NCI-H2196 (cell line): ENCODE measurements at regions not wholly inside any gene's neighbourhood (a gene's known extent, or its start where the extent isn't known, plus 50 kb on each side); places are given as distances from the start of the nearest gene placed in this dataset.

Source experiments
- DNase-seq: peaks from one replicate; lab custom pipeline; 2025; ENCODE audit not compliant: unreplicated experiment; lab: John Stamatoyannopoulos, UW

DNA sequence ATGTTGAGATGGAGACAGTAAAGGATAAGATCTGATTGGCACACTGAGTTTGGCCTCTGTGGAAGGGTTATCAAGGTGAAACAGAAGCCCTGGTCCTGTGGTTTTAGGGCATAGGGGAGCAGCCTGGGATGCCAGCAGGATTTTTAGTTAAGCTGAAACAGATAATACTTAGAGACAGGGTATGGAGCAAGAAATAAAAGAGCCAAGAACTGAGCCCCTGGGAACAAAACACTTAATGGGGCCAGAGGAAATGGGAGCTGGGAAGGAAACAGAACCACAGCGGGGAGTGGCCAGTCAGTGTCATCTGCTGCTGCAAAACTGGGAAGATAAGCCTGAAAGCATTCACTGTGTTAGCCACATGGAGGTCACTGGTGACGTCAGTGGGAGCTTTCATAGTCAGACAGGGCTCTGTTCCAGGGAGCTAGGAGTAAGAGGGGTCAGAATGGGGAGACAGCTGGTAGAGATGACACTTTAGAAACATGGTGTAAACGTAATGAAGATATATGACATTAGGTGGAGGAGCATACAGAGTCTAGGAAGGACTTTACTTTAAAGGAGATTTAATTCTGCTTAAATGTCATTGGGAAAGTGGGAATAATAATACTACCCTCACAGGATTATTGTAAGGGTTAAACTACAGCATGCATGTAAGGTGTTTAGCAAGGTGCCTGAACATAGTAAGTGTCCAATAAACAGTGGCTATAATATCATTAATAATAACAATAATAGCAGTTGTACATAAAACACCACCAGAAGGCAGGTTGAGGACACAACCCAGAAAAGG, 172.7 kb upstream of the CTNNB1 start:
- DNase-seq = no peak

DNA sequence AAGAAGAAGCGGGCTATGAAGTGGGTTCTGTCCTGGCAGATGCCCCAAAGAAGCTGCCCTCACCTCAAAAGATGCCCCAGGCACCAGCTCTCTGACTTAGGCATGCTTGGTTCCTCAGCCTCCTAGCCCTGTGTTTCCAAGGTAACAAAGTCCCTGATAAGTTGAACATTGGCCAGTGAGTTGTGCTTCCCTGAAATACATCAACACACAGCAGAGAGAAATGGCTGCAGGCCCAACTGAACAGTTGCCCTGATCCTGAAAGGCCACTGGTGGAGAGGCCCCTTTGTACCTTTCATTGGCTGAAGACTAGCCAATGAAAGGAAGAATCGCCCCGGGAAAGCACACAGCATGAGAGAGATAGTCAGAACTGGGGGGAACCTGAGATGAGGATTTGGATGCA, 169.9 kb upstream of the CTNNB1 start:
- peak; percentile 0 for DNase-seq

DNA sequence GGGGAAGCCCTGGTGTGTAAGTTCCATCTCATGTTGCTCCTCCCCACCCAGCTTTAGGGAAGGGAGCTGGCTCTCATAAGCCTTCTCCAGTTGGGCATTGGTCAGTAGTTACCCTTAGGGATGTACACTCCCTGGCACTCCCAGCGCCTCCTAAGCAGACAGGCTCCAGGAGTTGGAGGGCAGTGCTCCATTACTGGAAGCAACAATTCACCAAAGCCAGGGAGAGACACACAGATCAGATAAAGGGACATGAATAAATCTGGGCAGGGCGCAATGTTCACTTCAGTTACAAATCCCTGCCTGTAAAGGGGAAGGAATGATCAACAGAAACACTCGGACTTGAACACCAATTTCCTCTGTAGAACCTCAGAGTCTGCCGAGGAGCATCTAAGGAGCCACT, 169.1 kb upstream of the CTNNB1 start:
- DNase-seq = no peak

DNA sequence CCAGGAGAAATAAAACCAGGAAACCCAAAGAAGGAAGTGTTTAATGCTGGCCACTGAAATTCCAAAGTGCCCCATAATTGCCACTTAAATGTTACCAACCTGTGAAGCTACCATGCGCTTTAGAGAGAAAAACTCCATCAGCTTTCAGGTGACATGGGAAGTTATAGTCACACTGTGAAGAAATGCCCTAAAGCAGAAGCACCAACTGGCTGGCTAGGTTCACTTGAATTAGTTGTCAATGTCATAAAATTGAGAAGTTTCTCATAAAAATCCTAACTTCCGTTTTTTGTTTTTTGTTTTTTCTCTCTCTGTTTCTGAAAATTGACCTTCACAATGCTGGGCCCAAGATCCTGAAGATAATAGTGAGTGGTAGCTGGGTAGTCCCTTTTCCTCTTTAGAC, 167.9 kb upstream of the CTNNB1 start:
- no peak for DNase-seq

GRCh38 chr3:41033956-41034519, 165.3 kb upstream of the CTNNB1 start:
- no peak for DNase-seq

GRCh38 chr3:41035456-41036022, 163.8 kb upstream of the CTNNB1 start:
- DNase-seq = no peak

- DNase-seq = no peak
Measured at GRCh38 chr3:41037651-41038334, 161.5 kb upstream of the CTNNB1 start.

DNA sequence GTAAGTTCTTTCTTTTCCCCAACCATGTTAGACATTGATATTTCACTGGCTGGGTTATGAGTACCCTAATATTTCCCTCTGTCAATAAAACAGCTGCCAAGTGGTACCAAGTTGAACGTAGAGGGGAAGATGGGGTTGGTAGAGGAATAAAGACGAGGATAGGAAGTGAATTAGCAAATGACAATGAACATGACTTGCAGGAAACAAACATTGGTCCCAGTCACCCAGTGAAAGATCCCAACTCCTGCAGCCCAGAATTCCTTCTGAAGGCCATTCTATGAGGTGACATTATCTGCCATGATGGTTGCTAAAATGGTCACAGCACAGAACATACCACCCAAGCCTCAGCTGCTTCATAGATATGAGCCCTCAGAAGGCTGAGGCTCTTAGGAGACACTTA, 159.0 kb upstream of the CTNNB1 start:
- no peak for DNase-seq

- no peak for DNase-seq
Measured at GRCh38 chr3:41041462-41041861, 157.8 kb upstream of the CTNNB1 start.

DNA sequence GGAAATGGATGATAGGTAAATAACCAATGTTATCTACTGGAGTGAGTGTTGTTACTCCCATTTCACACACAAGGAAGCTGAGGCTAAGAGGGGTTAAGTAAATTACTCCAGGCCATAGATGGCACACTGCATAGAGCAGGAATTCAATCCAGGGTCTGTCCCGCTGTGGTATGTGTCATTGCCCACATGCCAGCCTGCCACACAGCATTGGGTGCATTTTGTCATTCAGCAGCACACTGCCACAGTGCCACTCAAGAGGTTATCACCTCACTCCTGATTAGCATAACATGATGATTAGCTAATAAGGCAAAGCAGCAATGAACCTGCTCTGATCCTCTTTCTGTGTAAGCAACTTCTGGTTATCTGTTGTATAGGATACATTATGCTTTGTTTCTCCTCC, 157.4 kb upstream of the CTNNB1 start:
- DNase-seq = no peak

- DNase-seq = no peak
Measured at GRCh38 chr3:41044523-41044922, 154.8 kb upstream of the CTNNB1 start.

- no peak for DNase-seq
Measured at GRCh38 chr3:41045491-41045890, 153.8 kb upstream of the CTNNB1 start.

GRCh38 chr3:41050144-41050543, 149.2 kb upstream of the CTNNB1 start:
- DNase-seq = no peak

- DNase-seq = no peak
Measured at GRCh38 chr3:41053220-41053619, 146.1 kb upstream of the CTNNB1 start.

- DNase-seq = no peak
Measured at GRCh38 chr3:41060106-41060505, 139.2 kb upstream of the CTNNB1 start.

DNA sequence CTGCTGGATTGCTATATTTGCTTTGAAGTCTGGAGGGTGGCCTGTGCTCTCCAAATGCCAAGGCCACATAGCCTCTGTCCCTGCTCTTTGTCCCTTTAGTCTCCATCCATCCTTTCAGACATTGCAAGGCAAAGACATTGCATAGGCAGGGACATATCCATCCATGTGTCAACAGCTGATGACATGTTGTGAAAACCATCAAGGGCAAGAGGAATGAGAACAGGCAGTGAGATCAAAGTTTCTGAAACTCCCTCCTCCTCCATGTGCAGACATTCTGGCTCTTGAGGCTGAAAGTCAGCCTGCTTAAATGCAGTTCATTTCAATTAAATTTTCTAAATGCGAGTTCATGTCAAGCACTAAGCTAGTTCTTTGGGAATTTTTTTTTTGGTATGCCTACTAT, 135.2 kb upstream of the CTNNB1 start:
- DNase-seq = no peak

- no peak for DNase-seq
Measured at GRCh38 chr3:41064526-41064925, 134.8 kb upstream of the CTNNB1 start.

GRCh38 chr3:41065340-41065739, 134.0 kb upstream of the CTNNB1 start:
- DNase-seq = no peak

- DNase-seq = no peak
Measured at GRCh38 chr3:41073190-41073589, 126.1 kb upstream of the CTNNB1 start.

- no peak for DNase-seq
Measured at GRCh38 chr3:41075975-41076374, 123.3 kb upstream of the CTNNB1 start.

DNA sequence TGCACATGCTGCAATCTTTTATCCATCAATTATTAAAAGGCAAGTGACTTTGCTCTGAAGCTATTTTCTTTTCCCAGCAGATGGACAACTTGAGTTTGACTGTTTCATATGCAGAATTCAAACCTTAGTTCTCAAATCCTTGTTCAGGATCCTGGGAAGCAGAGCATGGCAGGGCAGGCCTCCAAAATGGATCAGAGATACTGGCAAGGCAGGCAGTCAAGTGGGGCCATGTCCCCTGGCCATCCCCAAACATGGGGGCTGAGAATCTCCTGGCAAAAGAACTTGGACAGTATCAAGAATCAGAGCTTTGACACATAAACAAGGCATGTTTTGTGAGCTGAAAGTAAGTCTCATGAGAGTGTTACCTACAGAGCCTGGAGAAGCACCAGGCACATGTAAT, 122.9 kb upstream of the CTNNB1 start:
- no peak for DNase-seq

GRCh38 chr3:41080141-41080540, 119.2 kb upstream of the CTNNB1 start:
- no peak for DNase-seq
